PC-3 (cell line): ENCODE measurements at regions not wholly inside any gene's neighbourhood (a gene's known extent, or its start where the extent isn't known, plus 50 kb on each side); places are given as distances from the start of the nearest gene placed in this dataset.

ENCODE experiments used
- ATAC-seq: fragments of 200-7000 bp; cut with Tn5 transposase; 2 replicates; pipeline ENCODE4 v1.9.1; 2020; ENCODE audit warnings: mild to moderate bottlenecking, moderate library complexity
- BruUV-seq: library from RNA; stranded (reverse); fragments of 400-500 nt; replicated peaks from 2 replicates; lab custom pipeline; 2021; lab: Mats Ljungman, UMichigan
- CTCF ChIA-PET: fragments of 300-600 bp; sonication (Branson Sonifier 250); formaldehyde crosslinking; loops from one replicate; lab custom pipeline; 2022; ENCODE audit warnings: antibody characterized with exemption; lab: Charles Lee
- POLR2A ChIA-PET: fragments of 300-600 bp; sonication (Branson Sonifier 250); formaldehyde crosslinking; loops from one replicate; lab custom pipeline; 2022; ENCODE audit warnings: antibody characterized with exemption; ENCODE audit not compliant: unreplicated experiment; lab: Charles Lee
- DNase-seq: peaks from one replicate; pipeline ENCODE4 v3.0.0-alpha.2; 2015
- H2AFZ ChIP-seq: fragments of 300-600 bp; sonication (generic); 2 replicates; pipeline ENCODE4 v1.6.0; 2016; ENCODE audit warnings: antibody characterized with exemption, low read length
- H3F3A ChIP-seq: fragments of 300-600 bp; sonication (generic); one replicate; pipeline ENCODE4 v1.6.0; 2017; ENCODE audit warnings: antibody characterized with exemption, low read length, control low read depth, mild to moderate bottlenecking; ENCODE audit not compliant: unreplicated experiment
- H3K27ac ChIP-seq: fragments of 300-600 bp; sonication (generic); 2 replicates; pipeline ENCODE4 v1.5.1; 2016; ENCODE audit warnings: mild to moderate bottlenecking, low read length
- H3K27me3 ChIP-seq: fragments of 300-600 bp; sonication (generic); 2 replicates; pipeline ENCODE4 v1.6.1; 2016; ENCODE audit warnings: low read length, mixed read lengths
- H3K36me3 ChIP-seq: fragments of 300-600 bp; sonication (generic); 2 replicates; pipeline ENCODE4 v1.6.1; 2016; ENCODE audit warnings: low read depth, mixed run types, low read length, mixed read lengths
- H3K4me1 ChIP-seq: fragments of 300-600 bp; sonication (generic); 2 replicates; pipeline ENCODE4 v1.5.1; 2016; ENCODE audit warnings: low read length; ENCODE audit not compliant: insufficient read depth
- H3K4me2 ChIP-seq: fragments of 300-600 bp; sonication (generic); 2 replicates; pipeline ENCODE4 v1.6.0; 2016; ENCODE audit warnings: low read length
- H3K4me3 ChIP-seq: fragments of 300-600 bp; sonication (generic); 2 replicates; pipeline ENCODE4 v1.5.1; 2016; ENCODE audit warnings: mild to moderate bottlenecking, low read length, mixed read lengths
- H3K79me2 ChIP-seq: fragments of 300-600 bp; sonication (generic); 2 replicates; pipeline ENCODE4 v1.6.1; 2017; ENCODE audit warnings: low read length, mixed read lengths
- H3K9ac ChIP-seq: fragments of 300-600 bp; sonication (generic); 2 replicates; pipeline ENCODE4 v1.6.0; 2016; ENCODE audit warnings: mild to moderate bottlenecking, low read length
- H3K9me2 ChIP-seq: fragments of 300-600 bp; sonication (generic); replicated peaks from 2 replicates; pipeline ENCODE4 v1.6.1; 2016; ENCODE audit warnings: mixed run types, low read length, mixed read lengths
- H3K9me3 ChIP-seq: fragments of 300-600 bp; sonication (generic); 2 replicates; pipeline ENCODE4 v1.6.1; 2016; ENCODE audit warnings: low read length, mixed read lengths
- H4K20me1 ChIP-seq: fragments of 300-600 bp; sonication (generic); 2 replicates; pipeline ENCODE4 v1.6.1; 2016; ENCODE audit warnings: low read length, mixed read lengths
- CTCF ChIP-seq: fragments of 300-600 bp; sonication (generic); conservative IDR thresholded peaks from 2 replicates; pipeline ENCODE4 v1.5.1; 2017; ENCODE audit warnings: antibody characterized with exemption, low read depth, mild to moderate bottlenecking, low read length
- EZH2 ChIP-seq: fragments of 300-600 bp; sonication (generic); IDR thresholded peaks from one replicate; pipeline ENCODE4 v1.6.1; 2017; ENCODE audit warnings: antibody characterized with exemption, mild to moderate bottlenecking, low read length; ENCODE audit not compliant: unreplicated experiment
- EZH2phosphoT487 ChIP-seq: fragments of 300-600 bp; sonication (generic); IDR thresholded peaks from 2 replicates; pipeline ENCODE4 v1.6.1; 2018; ENCODE audit warnings: mild to moderate bottlenecking, antibody characterized with exemption, low read length, borderline replicate concordance
- intact Hi-C: fragments of 100-400 bp; cut with micrococcal nuclease; formaldehyde crosslinking; loops from 2 replicates; pipeline ENCODE4 v1.9.0; 2023

- TF ChIP-seq CTCF (no peak), EZH2 (no peak), EZH2phosphoT487 (no peak)
- no peak overlapping the region for H3K27ac ChIP-seq
- no peaks in the 10 kb centered on the region for H3K9me2 ChIP-seq
- H4K20me1 ChIP-seq, result no peaks in the 10 kb centered on the region
- no peak for DNase-seq
- ATAC-seq, result no peak
- H3K36me3 ChIP-seq, result no peaks in the 10 kb centered on the region
- no peaks in the 10 kb centered on the region for H3K4me1 ChIP-seq
- BruUV-seq, result no TSS peak
- no peak overlapping the region for H3K4me2 ChIP-seq
- ChIA-PET POLR2A (no interaction called here), CTCF (interaction anchor here (0.6 kb wide), 1 partner anchor 286 kb away, joined by 4 read pairs; no protein-coding TSS in a partner anchor)
- H3K4me3 ChIP-seq, result no peak overlapping the region
- no peaks in the 10 kb centered on the region for H3F3A ChIP-seq
- H3K9ac ChIP-seq, result no peak overlapping the region
- no peaks in the 10 kb centered on the region for H3K27me3 ChIP-seq
- H3K9me3 ChIP-seq, result no peaks in the 10 kb centered on the region
- no peak overlapping the region for H2AFZ ChIP-seq
- no peaks in the 10 kb centered on the region for H3K79me2 ChIP-seq
- intact Hi-C loops, result no loop called here
Measured at GRCh38 chr18:30684825-30685481, 357.6 kb downstream of the DSC3 start.

GRCh38 chr18:30683836-30684235 lies 358.7 kb downstream of the DSC3 start:
- Histone ChIP-seq H3K27ac (no peak overlapping the region), H3K79me2 (no peaks in the 10 kb centered on the region), H3K4me2 (no peak overlapping the region), H3K9me2 (no peaks in the 10 kb centered on the region), H3F3A (no peaks in the 10 kb centered on the region), H3K4me3 (no peak overlapping the region), H3K27me3 (no peaks in the 10 kb centered on the region), H3K9me3 (no peaks in the 10 kb centered on the region), H3K4me1 (no peaks in the 10 kb centered on the region), H2AFZ (no peak overlapping the region), H3K36me3 (no peaks in the 10 kb centered on the region), H4K20me1 (no peaks in the 10 kb centered on the region), H3K9ac (no peak overlapping the region)
- BruUV-seq, result no TSS peak
- ATAC-seq, result no peak
- POLR2A ChIA-PET, result no interaction called here
- no peak for TF ChIP-seq EZH2phosphoT487
- TF ChIP-seq CTCF, result no peak
- no peak for TF ChIP-seq EZH2
- CTCF ChIA-PET, result no interaction called here
- intact Hi-C loops, result no loop called here
- DNase-seq, result no peak

GRCh38 chr18:30682672-30683071 lies 359.9 kb downstream of the DSC3 start:
- no peaks in the 10 kb centered on the region for H3K9me2 ChIP-seq
- H3K27me3 ChIP-seq, result no peaks in the 10 kb centered on the region
- H3K4me1 ChIP-seq, result no peaks in the 10 kb centered on the region
- H3K27ac ChIP-seq, result no peak overlapping the region
- H3K9ac ChIP-seq, result no peak overlapping the region
- TF ChIP-seq EZH2 (no peak), CTCF (no peak), EZH2phosphoT487 (no peak)
- intact Hi-C loops, result no loop called here
- ATAC-seq (no peak), DNase-seq (no peak)
- CTCF ChIA-PET, result no interaction called here
- no peaks in the 10 kb centered on the region for H3K79me2 ChIP-seq
- H3K9me3 ChIP-seq, result no peaks in the 10 kb centered on the region
- no TSS peak for BruUV-seq
- no peaks in the 10 kb centered on the region for H3K36me3 ChIP-seq
- H2AFZ ChIP-seq, result no peak overlapping the region
- no peak overlapping the region for H3K4me2 ChIP-seq
- H3F3A ChIP-seq, result no peaks in the 10 kb centered on the region
- POLR2A ChIA-PET, result no interaction called here
- no peaks in the 10 kb centered on the region for H4K20me1 ChIP-seq
- no peak overlapping the region for H3K4me3 ChIP-seq
